ENCODE measurements at regions not wholly inside any gene's neighbourhood (a gene's known extent, or its start where the extent isn't known, plus 50 kb on each side); places are given as distances from the start of the nearest gene placed in this dataset.

- no peak for TF ChIP-seq EGR1 (IDR thresholded peaks at IDR 0.05; ENCODE audit: low read depth)
- TF ChIP-seq SP1 (IDR thresholded peaks at IDR 0.05; ENCODE audit: low read depth): no peak
These were observed 172.2 kb upstream of the PRICKLE1 start (continued) for GRCh38 chr12:42761601-42762350.

GRCh38 chr12:42761086-42761485, 171.5 kb upstream of the PRICKLE1 start:
- H3K36me3 ChIP-seq (ENCODE audit: control insufficient read depth in 1 of 2, insufficient read depth in 2 of 2, low read length in 2 of 2): no peaks in the 10 kb centered on the region
- no peak for ATAC-seq
- no peak overlapping the region for H3K9ac ChIP-seq (ENCODE audit: low read length)
- no peak overlapping the region for H3K4me3 ChIP-seq (replicated peaks in 1 of 2; ENCODE audit: low read depth in 1 of 2, low read length in 2 of 2)
- no TSS peak for BruUV-seq (replicated peaks)
- no peak for DNase-seq (ENCODE audit: low read depth, low spot score)
- H3K27me3 ChIP-seq (ENCODE audit: insufficient read depth, low read length): no peaks in the 10 kb centered on the region
- no peaks in the 10 kb centered on the region for H3K9me2 ChIP-seq (ENCODE audit: insufficient read depth)
- peaks cover 17 to 18% of the 10 kb centered on the region in 2 experiments for H3K4me1 ChIP-seq (ENCODE audit: control insufficient read depth in 1 of 2, insufficient read depth in 2 of 2, low read length in 2 of 2)
- no peak overlapping the region for H3K27ac ChIP-seq (ENCODE audit: low read depth, low read length)
- H2AFZ ChIP-seq (ENCODE audit: low read depth, low read length, poor library complexity, severe bottlenecking): no peak overlapping the region
- TF ChIP-seq EGR1 (IDR thresholded peaks at IDR 0.05; ENCODE audit: low read depth) (no peak), TCF7L2 (IDR thresholded peaks at IDR 0.05; ENCODE audit: borderline replicate concordance, extremely low read depth, insufficient read depth, insufficient read length) (no peak), RAD21 (IDR thresholded peaks at IDR 0.05; ENCODE audit: low read depth) (no peak), EZH2phosphoT487 (IDR thresholded peaks at IDR 0.05; ENCODE audit: borderline replicate concordance) (no peak), ATF3 (IDR thresholded peaks at IDR 0.05) (no peak), CEBPB (IDR thresholded peaks at IDR 0.05; ENCODE audit: low read depth) (no peak)
- no peaks in the 10 kb centered on the region for H3K79me2 ChIP-seq (ENCODE audit: insufficient read depth, low read length)
- CTCF ChIA-PET: no interaction called here
- no peak overlapping the region for H3K4me2 ChIP-seq (ENCODE audit: low read length)
- H3K9me3 ChIP-seq (ENCODE audit: control insufficient read depth in 1 of 2, insufficient read depth in 1 of 2, low read depth in 1 of 2, low read length in 2 of 2): no peaks in the 10 kb centered on the region
- intact Hi-C loops (cut with micrococcal nuclease): no loop called here
- H4K20me1 ChIP-seq (ENCODE audit: insufficient read depth): no peaks in the 10 kb centered on the region
- POLR2A ChIA-PET: no interaction called here
- RAD21 ChIA-PET (ENCODE audit: low non-redundant PET in 1 of 2, low total read pairs in 2 of 2, uncharacterized antibody in 2 of 2, unreplicated experiment in 2 of 2): no interaction called here

GRCh38 chr12:42760550-42760949, 171.0 kb upstream of the PRICKLE1 start:
- Histone ChIP-seq H3K9ac (ENCODE audit: low read length) (no peak overlapping the region), H3K9me3 (ENCODE audit: control insufficient read depth in 1 of 2, insufficient read depth in 1 of 2, low read depth in 1 of 2, low read length in 2 of 2) (no peaks in the 10 kb centered on the region), H3K27ac (ENCODE audit: low read depth, low read length) (no peak overlapping the region), H3K36me3 (ENCODE audit: control insufficient read depth in 1 of 2, insufficient read depth in 2 of 2, low read length in 2 of 2) (no peaks in the 10 kb centered on the region), H3K4me2 (ENCODE audit: low read length) (no peak overlapping the region), H2AFZ (ENCODE audit: low read depth, low read length, poor library complexity, severe bottlenecking) (no peak overlapping the region), H3K27me3 (ENCODE audit: insufficient read depth, low read length) (no peaks in the 10 kb centered on the region), H3K79me2 (ENCODE audit: insufficient read depth, low read length) (no peaks in the 10 kb centered on the region), H3K4me1 (ENCODE audit: control insufficient read depth in 1 of 2, insufficient read depth in 2 of 2, low read length in 2 of 2) (peaks cover 17 to 24% of the 10 kb centered on the region in 2 experiments), H3K4me3 (replicated peaks in 1 of 2; ENCODE audit: low read depth in 1 of 2, low read length in 2 of 2) (no peak overlapping the region), H3K9me2 (ENCODE audit: insufficient read depth) (no peaks in the 10 kb centered on the region), H4K20me1 (ENCODE audit: insufficient read depth) (no peaks in the 10 kb centered on the region)
- DNase-seq (ENCODE audit: low read depth, low spot score): no peak
- ChIA-PET POLR2A (no interaction called here), CTCF (no interaction called here), RAD21 (ENCODE audit: low non-redundant PET in 1 of 2, low total read pairs in 2 of 2, uncharacterized antibody in 2 of 2, unreplicated experiment in 2 of 2) (no interaction called here)
- intact Hi-C loops (cut with micrococcal nuclease): no loop called here
- no TSS peak for BruUV-seq (replicated peaks)
- ATAC-seq: no peak
- no peak for TF ChIP-seq REST (IDR thresholded peaks at IDR 0.05; ENCODE audit: low read depth)
- TF ChIP-seq YY1 (IDR thresholded peaks at IDR 0.05; ENCODE audit: extremely low read depth, insufficient replicate concordance, low read depth, low read length): no peak
- no peak for TF ChIP-seq JUND (IDR thresholded peaks at IDR 0.05)
- no peak for TF ChIP-seq CTCF (IDR thresholded peaks at IDR 0.05 in 2 of 3, conservative IDR thresholded peaks at IDR 0.05 in 1 of 3; ENCODE audit: borderline replicate concordance in 1 of 3, insufficient read depth in 1 of 3, low read depth in 2 of 3, low read length in 2 of 3)
- no peak for TF ChIP-seq POLR2A (IDR thresholded peaks at IDR 0.05; ENCODE audit: borderline replicate concordance, extremely low read depth, insufficient read depth, insufficient read length)
- TF ChIP-seq ATF3 (IDR thresholded peaks at IDR 0.05): no peak
- TF ChIP-seq ZFX (IDR thresholded peaks at IDR 0.05): no peak
